CD14-positive monocyte (primary cell): ENCODE measurements at regions not wholly inside any gene's neighbourhood (a gene's known extent, or its start where the extent isn't known, plus 50 kb on each side); places are given as distances from the start of the nearest gene placed in this dataset.
A peak's percentile ranks its signal among the peaks of the same experiment; 100 is the strongest.

Source experiments
- DNase-seq, 3 donors: peaks; one replicate each; pipeline ENCODE4 v3.0.0-alpha.2; 2011 to 2022
- H2AFZ ChIP-seq: 2 replicates; pipeline ENCODE4 v1.6.0; 2012; ENCODE audit warnings: mild to moderate bottlenecking, low read depth, low read length, inconsistent platforms; ENCODE audit not compliant: insufficient read depth, poor library complexity, severe bottlenecking
- H3K27ac ChIP-seq, 2 donors: 1 replicate in 1 of 2; 2 replicates in 1 of 2; pipeline ENCODE4 v1.5.1; 2012 to 2013; ENCODE audit warnings: low read length in 2 of 2, control low read depth in 1 of 2, inconsistent platforms in 1 of 2, low read depth in 1 of 2, mild to moderate bottlenecking in 1 of 2
- H3K27me3 ChIP-seq, 2 donors: one replicate each; pipeline versions ENCODE4 v1.6.0 to v1.6.1; 2011 to 2013; ENCODE audit warnings: low read length in 2 of 2; ENCODE audit not compliant: control insufficient read depth in 2 of 2, insufficient read depth in 2 of 2
- H3K36me3 ChIP-seq, 2 donors: replicated peaks in 1 of 2; 1 replicate in 1 of 2; 2 replicates in 1 of 2; pipeline versions ENCODE4 v1.5.1 to v1.6.1; 2012 to 2013; ENCODE audit warnings: low read length in 2 of 2, control low read depth in 1 of 2, inconsistent platforms in 1 of 2, mild to moderate bottlenecking in 1 of 2; ENCODE audit not compliant: insufficient read depth in 2 of 2, control insufficient read depth in 1 of 2
- H3K4me1 ChIP-seq, 2 donors: 1 replicate in 1 of 2; 2 replicates in 1 of 2; pipeline versions ENCODE4 v1.5.1 to v1.6.1; 2012 to 2013; ENCODE audit warnings: low read length in 2 of 2, control low read depth in 1 of 2, inconsistent platforms in 1 of 2, mild to moderate bottlenecking in 1 of 2, moderate library complexity in 1 of 2; ENCODE audit not compliant: insufficient read depth in 2 of 2, control insufficient read depth in 1 of 2
- H3K4me2 ChIP-seq: replicated peaks from 2 replicates; pipeline ENCODE3; 2012; ENCODE audit warnings: low read length, moderate library complexity, mild to moderate bottlenecking; ENCODE audit not compliant: poor library complexity, severe bottlenecking; ENCODE audit errors: extremely low read depth
- H3K4me3 ChIP-seq, 3 experiments: fragments of 200-600 bp in 1 of 3; sonication (generic) in 1 of 3; replicated peaks in 1 of 3; 1 replicate in 2 of 3; 2 replicates in 1 of 3; pipeline ENCODE4 v1.5.1; 2011 to 2013; ENCODE audit warnings: low read length in 3 of 3, mild to moderate bottlenecking in 3 of 3, control low read depth in 2 of 3, low read depth in 2 of 3, inconsistent platforms in 1 of 3, moderate library complexity in 1 of 3
- H3K79me2 ChIP-seq: 2 replicates; pipeline ENCODE4 v1.6.0; 2012; ENCODE audit warnings: mild to moderate bottlenecking, control low read depth, inconsistent platforms, low read length, moderate library complexity; ENCODE audit not compliant: insufficient read depth
- H3K9ac ChIP-seq: 2 replicates; pipeline ENCODE4 v1.6.0; 2017; ENCODE audit warnings: low read length, mild to moderate bottlenecking; ENCODE audit not compliant: insufficient read depth, poor library complexity, severe bottlenecking
- H3K9me3 ChIP-seq, 2 donors: replicated peaks in 1 of 2; 1 replicate in 1 of 2; 2 replicates in 1 of 2; pipeline versions ENCODE4 v1.5.1 to v1.6.1; 2012 to 2013; ENCODE audit warnings: low read length in 2 of 2, control low read depth in 1 of 2; ENCODE audit not compliant: control insufficient read depth in 1 of 2, insufficient read depth in 1 of 2
- H4K20me1 ChIP-seq: 2 replicates; pipeline ENCODE4 v1.6.0; 2012; ENCODE audit warnings: mild to moderate bottlenecking, low read length, control low read depth, moderate library complexity; ENCODE audit not compliant: insufficient read depth
- H3K27ac Mint-ChIP-seq, 7 donors: one replicate each; pipeline ENCODE4 v1.8.0; 2020; ENCODE audit warnings: mild to moderate bottlenecking in 7 of 7, mixed read lengths in 7 of 7, moderate library complexity in 6 of 7, inconsistent platforms in 2 of 7
- H3K27me3 Mint-ChIP-seq, 3 donors: one replicate each; pipeline ENCODE4 v1.8.0; 2021 to 2022; ENCODE audit warnings: low read depth in 3 of 3, mild to moderate bottlenecking in 3 of 3, mixed read lengths in 3 of 3, moderate library complexity in 3 of 3, inconsistent platforms in 1 of 3
- H3K36me3 Mint-ChIP-seq, 2 donors: one replicate each; pipeline ENCODE4 v1.8.0; 2020; ENCODE audit warnings: mixed read lengths in 2 of 2, inconsistent platforms in 1 of 2, mild to moderate bottlenecking in 1 of 2
- H3K4me1 Mint-ChIP-seq: one replicate; pipeline ENCODE4 v1.8.0; 2020; ENCODE audit warnings: mild to moderate bottlenecking, mixed read lengths
- H3K4me3 Mint-ChIP-seq, 2 donors: one replicate each; pipeline ENCODE4 v1.8.0; 2020; ENCODE audit warnings: mild to moderate bottlenecking in 2 of 2, mixed read lengths in 2 of 2, moderate library complexity in 1 of 2
- H3K9me3 Mint-ChIP-seq, 7 donors: one replicate each; pipeline ENCODE4 v1.8.0; 2020 to 2022; ENCODE audit warnings: mixed read lengths in 7 of 7, mild to moderate bottlenecking in 6 of 7, moderate library complexity in 6 of 7, inconsistent platforms in 2 of 7
- CTCF ChIP-seq: fragments of 200-600 bp; IDR thresholded peaks from one replicate; pipeline ENCODE4 v1.8.0; 2022; ENCODE audit warnings: antibody characterized with exemption, mild to moderate bottlenecking
- WGBS: methylation state at CpG from one replicate; pipeline ENCODE4 v1.1.5; 2013; ENCODE audit warnings: missing lambda C conversion rate; ENCODE audit not compliant: insufficient coverage; 5-methylcytosine and 5-hydroxymethylcytosine counted together
- intact Hi-C, 2 donors: fragments of 100-400 bp; cut with micrococcal nuclease; formaldehyde crosslinking; loops; one replicate each; pipeline versions ENCODE4 v1.15.0 to v1.15.1; 2023

GRCh38 chr1:229714964-229715603 lies 89.0 kb downstream of the URB2 start:
- Histone ChIP-seq H3K27ac (no peak overlapping the region), H2AFZ (no peak overlapping the region), H3K4me3 (no peak overlapping the region), H3K27me3 (no peaks in the 10 kb centered on the region), H3K4me2 (no peak overlapping the region), H3K4me1 (no peaks in the 10 kb centered on the region), H3K9me3 (peaks cover 0 to 3% of the 10 kb centered on the region in 2 donors), H3K9ac (no peak overlapping the region), H3K79me2 (no peaks in the 10 kb centered on the region), H4K20me1 (no peaks in the 10 kb centered on the region), H3K36me3 (no peaks in the 10 kb centered on the region)
- TF ChIP-seq CTCF = peak; percentile 37
- Mint-ChIP-seq H3K4me3 (no peak overlapping the region), H3K27ac (no peak overlapping the region), H3K36me3 (no peaks in the 10 kb centered on the region), H3K27me3 (peaks cover 0 to 2% (median 0%) of the 10 kb centered on the region in 3 donors), H3K9me3 (peaks cover 0 to 5% (median 3%) of the 10 kb centered on the region in 7 donors), H3K4me1 (no peaks in the 10 kb centered on the region)
- WGBS = 89% methylated on average over 8 of the region's 8 CpGs
- intact Hi-C loops = no loop called here
- DNase-seq = peak in 2 of 3 donors; percentile 8 to 23

- Mint-ChIP-seq H3K27ac (peak overlapping the region in 1 of 7 donors; percentile 18), H3K36me3 (no peaks in the 10 kb centered on the region), H3K4me1 (no peaks in the 10 kb centered on the region), H3K9me3 (peaks cover 3 to 12% (median 6%) of the 10 kb centered on the region in 7 donors), H3K27me3 (peaks cover 0 to 2% (median 0%) of the 10 kb centered on the region in 3 donors), H3K4me3 (no peak overlapping the region)
- Histone ChIP-seq H3K9me3 (peaks cover 0 to 10% of the 10 kb centered on the region in 2 donors), H3K27ac (no peak overlapping the region), H3K79me2 (no peaks in the 10 kb centered on the region), H3K4me2 (no peak overlapping the region), H4K20me1 (no peaks in the 10 kb centered on the region), H3K9ac (no peak overlapping the region), H3K27me3 (no peaks in the 10 kb centered on the region), H2AFZ (no peak overlapping the region), H3K4me1 (no peaks in the 10 kb centered on the region), H3K4me3 (no peak overlapping the region), H3K36me3 (no peaks in the 10 kb centered on the region)
- intact Hi-C loops = no loop called here
- TF ChIP-seq CTCF = no peak
- WGBS = no CpG with 5 or more reads among the region's 10 CpGs
- DNase-seq = no peak
These were observed 90.0 kb downstream of the URB2 start for GRCh38 chr1:229716069-229716468.
